Hepatocyte (in vitro differentiated cells): ENCODE measurements at regions not wholly inside any gene's neighbourhood (a gene's known extent, or its start where the extent isn't known, plus 50 kb on each side); places are given as distances from the start of the nearest gene placed in this dataset.

Experiments used
- CTCF ChIP-seq: fragments of 200-600 bp; sonication (generic); IDR thresholded peaks from 2 replicates; pipeline ENCODE4 v1.5.1; 2016; ENCODE audit warnings: antibody characterized with exemption, mild to moderate bottlenecking; ENCODE audit not compliant: poor library complexity
- EZH2 ChIP-seq: fragments of 200-600 bp; sonication (generic); IDR thresholded peaks from 2 replicates; pipeline ENCODE4 v1.6.1; 2016; ENCODE audit warnings: antibody characterized with exemption, mild to moderate bottlenecking, borderline replicate concordance
- EZH2phosphoT487 ChIP-seq: fragments of 200-600 bp; sonication (generic); IDR thresholded peaks from one replicate; pipeline ENCODE4 v1.6.1; 2018; ENCODE audit warnings: antibody characterized with exemption, mild to moderate bottlenecking, low read depth, moderate library complexity; ENCODE audit not compliant: unreplicated experiment, severe bottlenecking

GRCh38 chr5:133732536-133732935 is 120.2 kb upstream of the FSTL4 start:
- TF ChIP-seq CTCF (no peak), EZH2phosphoT487 (no peak), EZH2 (no peak)
